NCI-H510A (cell line): ENCODE measurements at regions not wholly inside any gene's neighbourhood (a gene's known extent, or its start where the extent isn't known, plus 50 kb on each side); places are given as distances from the start of the nearest gene placed in this dataset.

ENCODE experiments used
- DNase-seq: peaks from one replicate; lab custom pipeline; 2025; lab: John Stamatoyannopoulos, UW

DNA sequence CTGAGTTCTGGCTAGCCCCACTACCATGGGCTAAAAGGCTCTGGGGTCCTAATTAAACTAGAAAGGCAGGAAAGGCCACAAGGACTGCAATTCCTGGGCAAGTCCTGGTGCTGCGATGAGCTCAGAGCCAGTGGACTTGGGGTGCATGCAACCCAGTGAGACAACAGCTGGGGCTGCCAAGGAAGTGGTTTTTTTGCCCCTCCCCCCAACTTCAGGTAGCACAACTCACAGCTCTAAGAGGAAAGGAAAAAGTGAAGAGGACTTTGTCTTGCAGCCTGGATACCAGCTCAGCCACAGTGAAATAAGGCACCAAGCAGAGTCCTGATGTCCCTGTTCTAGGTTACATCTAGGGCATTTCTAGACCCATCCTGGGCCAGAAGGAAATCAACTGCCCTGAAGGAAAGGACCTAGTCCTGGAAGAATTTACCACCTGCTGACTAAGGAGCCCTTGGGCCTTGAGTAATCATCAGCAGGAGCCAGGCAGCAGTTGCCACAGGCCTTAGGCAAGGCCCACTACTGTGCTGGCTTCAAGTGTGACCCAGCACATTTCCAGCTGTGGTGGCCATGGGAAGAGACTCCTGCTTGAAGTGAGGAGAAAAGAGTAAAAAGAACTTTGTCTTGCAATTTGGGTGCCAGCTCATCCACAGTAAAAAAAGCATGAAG, 358.4 kb downstream of the BTBD3 start:
- no peak for DNase-seq

- DNase-seq = no peak
These were observed 369.9 kb downstream of the BTBD3 start for GRCh38 chr20:12287575-12287974.

- DNase-seq = no peak
These were observed 371.8 kb downstream of the BTBD3 start for GRCh38 chr20:12289465-12289864.

DNA sequence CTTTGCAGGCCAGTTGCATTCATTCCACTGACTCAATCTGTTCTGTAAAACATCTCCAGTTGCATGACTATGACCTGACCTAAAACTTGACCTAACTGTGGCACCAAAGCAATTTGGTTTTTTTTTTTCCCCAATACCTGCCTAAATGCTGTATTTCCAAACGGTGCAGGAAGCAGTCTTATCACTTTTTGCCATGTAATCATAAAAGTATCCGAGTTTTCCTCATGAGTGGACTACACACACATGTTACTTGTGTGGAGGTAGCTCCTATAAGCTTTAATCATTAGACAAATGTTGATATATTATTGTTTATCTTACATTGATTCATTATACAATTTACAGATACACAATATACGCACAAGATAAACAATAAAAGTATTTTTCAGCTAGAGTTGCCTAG, 373.7 kb downstream of the BTBD3 start:
- DNase-seq = no peak

GRCh38 chr20:12293900-12294299, 376.2 kb downstream of the BTBD3 start:
- DNase-seq = no peak

GRCh38 chr20:12294678-12295077, 377.0 kb downstream of the BTBD3 start:
- DNase-seq = no peak

DNA sequence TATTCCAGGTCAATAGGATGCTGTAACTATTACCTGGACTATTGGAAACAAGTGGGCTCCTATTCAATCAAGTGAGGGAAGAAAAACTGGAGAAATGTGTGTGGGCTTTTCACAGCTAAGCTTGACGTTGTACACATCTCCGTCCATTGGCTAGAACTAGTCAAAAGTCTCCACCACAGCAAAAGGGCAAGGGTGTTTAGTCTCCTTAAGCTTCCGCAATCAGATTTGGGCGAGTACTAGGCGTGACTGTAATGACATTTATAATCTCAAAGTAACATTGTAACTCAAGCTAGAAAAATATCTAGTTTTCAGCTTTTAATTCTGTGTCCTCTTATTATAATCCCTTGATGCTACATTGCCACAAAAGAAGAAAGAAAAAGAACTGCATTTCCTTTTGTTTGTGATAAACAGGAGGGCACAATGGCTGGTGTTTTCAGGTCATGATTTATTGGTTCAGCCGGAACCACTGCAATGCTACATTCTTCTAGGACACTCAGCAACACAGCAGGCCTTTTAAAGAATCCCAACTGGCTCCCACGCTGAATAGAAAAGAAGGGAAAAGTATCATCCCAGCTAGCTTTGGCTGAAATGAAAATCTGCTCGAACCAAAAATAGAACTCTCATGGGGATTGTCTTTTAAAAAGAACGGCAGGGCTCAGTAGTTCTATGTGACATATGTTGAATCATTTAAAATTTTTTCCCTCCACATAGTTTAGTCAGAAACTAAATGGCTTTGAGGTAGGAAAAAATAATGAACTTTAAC, 387.7 kb downstream of the BTBD3 start:
- DNase-seq = no peak

- peak; percentile 7 for DNase-seq
These were observed 388.4 kb downstream of the BTBD3 start for GRCh38 chr20:12306107-12306506.

GRCh38 chr20:12311094-12311865, 393.6 kb downstream of the BTBD3 start:
- no peak for DNase-seq

DNA sequence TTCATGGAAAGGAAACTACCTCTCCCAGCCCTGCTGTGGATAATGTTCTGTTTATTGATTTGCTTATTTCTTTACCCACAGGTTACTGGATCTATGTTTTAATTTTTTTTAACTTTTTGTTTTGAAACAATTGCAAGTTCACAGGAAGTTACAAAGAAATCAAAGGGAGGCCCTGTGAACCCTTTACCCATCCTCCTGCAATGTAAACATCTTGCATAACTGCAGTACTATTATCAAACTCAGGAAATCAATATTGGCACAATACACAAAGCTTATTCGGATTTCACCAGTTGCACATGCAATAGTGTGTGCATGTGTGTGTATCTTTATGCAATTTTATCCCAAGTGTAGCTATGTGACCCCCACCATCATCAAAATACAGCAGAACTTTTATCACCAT, 398.0 kb downstream of the BTBD3 start:
- DNase-seq = no peak

GRCh38 chr20:12316794-12317193, 399.1 kb downstream of the BTBD3 start:
- DNase-seq = no peak

- no peak for DNase-seq
These were observed 399.7 kb downstream of the BTBD3 start for GRCh38 chr20:12317433-12317832.

DNA sequence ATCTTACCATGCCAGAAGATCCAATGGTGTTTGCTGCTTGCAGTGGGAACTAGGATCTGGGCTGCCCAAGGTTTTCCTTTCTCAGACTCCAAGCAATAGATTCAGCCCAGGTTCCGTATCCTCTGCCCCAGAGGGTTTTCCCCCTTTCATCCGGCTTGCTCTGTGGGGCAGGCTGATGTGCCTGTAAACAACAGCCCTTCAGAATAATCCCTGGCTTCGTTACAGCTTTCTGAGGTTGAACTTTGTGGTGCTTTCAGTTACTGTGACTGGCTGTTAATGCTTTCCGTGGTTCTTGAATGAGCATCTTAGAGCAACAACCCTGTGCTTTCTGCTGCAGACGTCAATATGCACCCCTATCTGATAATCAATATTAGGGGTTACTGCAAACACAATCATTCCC, 400.4 kb downstream of the BTBD3 start:
- no peak for DNase-seq

GRCh38 chr20:12321736-12322135, 404.0 kb downstream of the BTBD3 start:
- DNase-seq = no peak

DNA sequence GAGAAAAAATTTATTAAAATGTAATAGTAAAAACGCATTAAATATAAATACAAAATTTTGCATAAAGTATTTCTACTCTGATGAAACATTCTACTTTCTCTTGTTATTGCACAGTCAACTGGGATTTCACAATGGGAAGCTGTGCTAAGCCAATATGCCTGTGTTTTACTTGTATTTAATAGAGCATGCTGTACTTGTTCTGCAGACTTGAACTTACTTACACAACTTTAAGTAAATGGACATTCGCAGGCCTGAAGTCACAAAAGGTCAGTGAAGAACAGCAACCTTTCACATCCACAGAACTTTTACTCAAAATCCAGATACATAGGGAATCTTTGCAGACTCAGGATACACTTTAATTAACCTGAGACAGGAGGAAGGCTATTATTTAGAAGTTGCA, 409.5 kb downstream of the BTBD3 start:
- no peak for DNase-seq

DNA sequence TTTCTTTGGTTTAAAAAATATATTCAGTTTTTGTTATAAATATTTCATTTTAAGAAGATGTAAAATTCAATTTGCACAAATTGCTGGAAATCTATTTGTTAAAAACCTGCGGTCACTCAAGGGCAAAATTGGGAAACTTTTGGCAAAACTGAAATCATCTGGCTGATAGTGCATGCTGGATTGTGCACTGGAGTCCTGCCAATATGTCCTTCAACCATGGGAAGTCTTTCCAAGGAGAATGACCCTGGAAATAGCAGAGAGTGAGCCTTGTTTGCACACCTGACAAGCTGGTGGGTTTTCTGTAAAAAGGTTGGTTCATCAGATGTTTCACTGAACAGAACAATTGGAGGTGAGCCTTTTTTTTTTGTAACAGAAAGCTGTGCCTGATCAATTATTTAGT, 413.5 kb downstream of the BTBD3 start:
- DNase-seq = no peak

- DNase-seq = no peak
These were observed 419.9 kb downstream of the BTBD3 start for GRCh38 chr20:12337601-12338000.

- DNase-seq = no peak
These were observed 428.3 kb downstream of the BTBD3 start for GRCh38 chr20:12345978-12346377.

- DNase-seq = no peak
These were observed 436.1 kb downstream of the BTBD3 start for GRCh38 chr20:12353842-12354241.

DNA sequence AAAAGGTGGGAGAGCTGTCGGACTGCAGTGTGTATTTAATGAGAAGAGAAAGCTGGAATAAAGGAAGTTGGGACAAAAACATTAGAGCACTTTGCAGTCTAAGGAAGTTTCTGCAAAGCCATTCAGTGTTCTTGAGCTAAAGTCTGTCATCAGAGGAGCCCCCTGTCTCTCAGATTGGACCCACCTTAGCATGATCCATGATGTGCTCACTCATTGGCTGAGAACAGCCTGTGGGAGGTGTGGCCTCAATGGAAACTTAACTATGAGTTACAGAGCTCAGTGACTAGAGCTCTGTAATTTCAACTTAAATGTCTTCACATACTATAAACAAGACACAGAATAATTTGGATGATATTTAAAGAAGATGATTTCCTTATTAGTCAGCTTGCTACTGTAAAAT, 437.0 kb downstream of the BTBD3 start:
- DNase-seq = no peak

GRCh38 chr20:12355185-12355584, 437.5 kb downstream of the BTBD3 start:
- DNase-seq = no peak

DNA sequence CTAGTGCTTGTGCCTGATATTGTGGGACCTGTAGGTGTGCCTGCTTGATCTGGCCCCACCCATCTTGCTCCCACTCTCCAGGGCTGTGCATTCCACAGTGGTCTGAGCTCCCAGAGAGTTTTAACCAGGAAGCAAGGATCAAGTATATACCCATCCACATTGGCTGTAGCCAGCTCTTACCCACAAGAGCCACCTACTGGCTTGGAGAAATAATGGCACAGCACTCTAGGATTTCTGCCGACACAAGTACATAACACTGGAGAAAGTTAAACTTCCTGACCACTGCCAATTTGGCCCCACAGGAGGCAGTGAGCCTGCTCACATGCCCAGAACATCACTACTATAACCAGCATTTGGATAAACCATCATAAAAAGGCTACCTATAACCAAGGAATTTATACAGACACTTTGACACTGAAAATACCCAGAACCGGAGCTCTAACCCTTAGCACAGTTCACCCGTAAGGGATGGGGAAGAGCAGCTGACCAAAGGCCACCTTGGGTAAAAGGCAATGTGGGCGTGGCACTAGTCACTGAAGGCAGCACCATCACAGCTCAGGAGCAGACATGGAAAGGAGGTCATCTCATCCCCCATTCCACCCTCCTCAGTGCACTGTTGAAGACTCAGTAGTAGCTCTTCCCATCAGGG, 440.4 kb downstream of the BTBD3 start:
- DNase-seq = no peak

DNA sequence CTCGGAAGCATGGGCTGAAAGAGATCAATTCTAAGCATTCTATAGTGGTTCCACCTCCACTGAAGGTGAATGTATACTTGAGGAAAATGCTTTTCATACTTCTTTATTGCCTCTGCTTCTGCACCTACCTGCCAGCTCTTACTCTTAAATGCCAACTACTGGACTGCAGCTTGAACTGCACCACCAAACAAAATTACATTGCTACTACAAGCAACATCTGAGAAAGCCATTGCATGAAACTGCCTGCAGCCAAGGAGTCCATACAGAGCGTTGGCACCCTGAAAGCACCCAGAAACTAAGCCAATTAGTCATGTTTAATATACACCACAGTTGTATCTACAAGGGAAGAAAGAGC, 440.9 kb downstream of the BTBD3 start:
- DNase-seq = no peak
